Left renal cortex interstitium (tissue), 4 donors: ENCODE measurements at regions not wholly inside any gene's neighbourhood (a gene's known extent, or its start where the extent isn't known, plus 50 kb on each side); places are given as distances from the start of the nearest gene placed in this dataset.
"Not testable (repeated sequence)": the region's sequence is repeated elsewhere in the genome, so short reads cannot be mapped to it uniquely, and the experiment has no call there.

Experiments used
- DNase-seq, 4 donors: peaks; one replicate each; pipeline ENCODE4 v3.0.0-alpha.2; 2013; ENCODE audit warnings: low read depth in 4 of 4, low spot score in 2 of 4, missing footprints in 1 of 4

- no peak for DNase-seq
Observed at GRCh38 chr12:40431169-40431568, 206.4 kb downstream of the LRRK2 start.

- DNase-seq: no peak
Observed at GRCh38 chr12:40435251-40435650, 210.5 kb downstream of the LRRK2 start.

- no peak for DNase-seq
Observed at GRCh38 chr12:40435951-40436350, 211.2 kb downstream of the LRRK2 start.

- no peak for DNase-seq
Observed at GRCh38 chr12:40436564-40436963, 211.8 kb downstream of the LRRK2 start.

- no peak for DNase-seq
Observed at GRCh38 chr12:40439771-40440492, 215.1 kb downstream of the LRRK2 start.

- no peak for DNase-seq
Observed at GRCh38 chr12:40444174-40444573, 219.4 kb downstream of the LRRK2 start.

- DNase-seq: no peak
Observed at GRCh38 chr12:40446385-40446784, 221.6 kb downstream of the LRRK2 start.

- DNase-seq: not testable (repeated sequence)
Observed at GRCh38 chr12:40448523-40448922, 223.7 kb downstream of the LRRK2 start.

GRCh38 chr12:40451661-40452060 lies 226.9 kb downstream of the LRRK2 start:
- no peak for DNase-seq

GRCh38 chr12:40464121-40464520 lies 228.1 kb upstream of the CNTN1 start:
- DNase-seq: no peak

- DNase-seq: no peak
Observed at GRCh38 chr12:40469736-40470135, 222.5 kb upstream of the CNTN1 start.

- no peak for DNase-seq
Observed at GRCh38 chr12:40473962-40474361, 218.3 kb upstream of the CNTN1 start.

- DNase-seq: no peak
Observed at GRCh38 chr12:40474630-40475029, 217.6 kb upstream of the CNTN1 start.

GRCh38 chr12:40499856-40500255 lies 192.4 kb upstream of the CNTN1 start:
- no peak for DNase-seq

- no peak for DNase-seq
Observed at GRCh38 chr12:40502322-40502721, 189.9 kb upstream of the CNTN1 start.

GRCh38 chr12:40505327-40505726 lies 186.9 kb upstream of the CNTN1 start:
- no peak for DNase-seq

- DNase-seq: no peak
Observed at GRCh38 chr12:40508421-40508820, 183.8 kb upstream of the CNTN1 start.

- no peak for DNase-seq
Observed at GRCh38 chr12:40511341-40511740, 180.9 kb upstream of the CNTN1 start.

GRCh38 chr12:40515041-40515816 lies 177.0 kb upstream of the CNTN1 start:
- peak in 3 of 4 donors; percentile 2 to 7 (median 4) for DNase-seq

- DNase-seq: no peak
Observed at GRCh38 chr12:40522837-40523236, 169.4 kb upstream of the CNTN1 start.

- DNase-seq: no peak
Observed at GRCh38 chr12:40525054-40525453, 167.2 kb upstream of the CNTN1 start.

GRCh38 chr12:40534828-40535227 lies 157.4 kb upstream of the CNTN1 start:
- DNase-seq: no peak
